KMS-11 (cell line): ENCODE measurements at regions not wholly inside any gene's neighbourhood (a gene's known extent, or its start where the extent isn't known, plus 50 kb on each side); places are given as distances from the start of the nearest gene placed in this dataset.

Source experiments
- H2AFZ ChIP-seq: fragments of 200-600 bp; sonication (generic); 2 replicates; pipeline ENCODE4 v1.6.1; 2016; ENCODE audit warnings: antibody characterized with exemption, mixed run types, low read depth
- H3K27ac ChIP-seq: fragments of 200-600 bp; sonication (generic); 2 replicates; pipeline ENCODE4 v1.6.1; 2016; ENCODE audit warnings: mild to moderate bottlenecking, mixed run types
- H3K27me3 ChIP-seq: fragments of 200-600 bp; sonication (generic); 2 replicates; pipeline ENCODE4 v1.6.1; 2017; ENCODE audit warnings: mild to moderate bottlenecking, low read depth, mixed run types, moderate library complexity; ENCODE audit not compliant: insufficient read depth
- H3K36me3 ChIP-seq: fragments of 200-600 bp; sonication (generic); 2 replicates; pipeline ENCODE4 v1.6.1; 2017; ENCODE audit warnings: mild to moderate bottlenecking, mixed run types; ENCODE audit not compliant: insufficient read depth
- H3K4me1 ChIP-seq: fragments of 200-600 bp; sonication (generic); 2 replicates; pipeline ENCODE4 v1.6.1; 2016; ENCODE audit warnings: mild to moderate bottlenecking, low read depth, mixed run types; ENCODE audit not compliant: poor library complexity, severe bottlenecking
- H3K4me2 ChIP-seq: fragments of 200-600 bp; sonication (generic); 2 replicates; pipeline ENCODE4 v1.7.0; 2016; ENCODE audit warnings: mild to moderate bottlenecking, mixed run types
- H3K4me3 ChIP-seq: fragments of 200-600 bp; sonication (generic); IDR thresholded peaks from 2 replicates; pipeline ENCODE4 v1.6.1; 2017; ENCODE audit warnings: low read depth, low read length, mixed read lengths; ENCODE audit not compliant: insufficient read depth
- H3K79me2 ChIP-seq: fragments of 200-600 bp; sonication (generic); 2 replicates; pipeline ENCODE4 v1.6.1; 2016; ENCODE audit warnings: low read depth, mixed run types; ENCODE audit not compliant: insufficient read depth
- H3K9ac ChIP-seq: fragments of 200-600 bp; sonication (generic); 2 replicates; pipeline ENCODE4 v1.6.1; 2016; ENCODE audit warnings: mild to moderate bottlenecking, mixed run types
- H4K20me1 ChIP-seq: fragments of 200-600 bp; sonication (generic); 2 replicates; pipeline ENCODE4 v1.6.1; 2016; ENCODE audit warnings: mild to moderate bottlenecking, mixed run types; ENCODE audit not compliant: insufficient read depth
- CTCF ChIP-seq: fragments of 200-600 bp; sonication (generic); conservative IDR thresholded peaks from 2 replicates; pipeline ENCODE4 v1.6.1; 2017; ENCODE audit warnings: low read depth, mild to moderate bottlenecking, antibody characterized with exemption, low read length, moderate library complexity, mixed read lengths

DNA sequence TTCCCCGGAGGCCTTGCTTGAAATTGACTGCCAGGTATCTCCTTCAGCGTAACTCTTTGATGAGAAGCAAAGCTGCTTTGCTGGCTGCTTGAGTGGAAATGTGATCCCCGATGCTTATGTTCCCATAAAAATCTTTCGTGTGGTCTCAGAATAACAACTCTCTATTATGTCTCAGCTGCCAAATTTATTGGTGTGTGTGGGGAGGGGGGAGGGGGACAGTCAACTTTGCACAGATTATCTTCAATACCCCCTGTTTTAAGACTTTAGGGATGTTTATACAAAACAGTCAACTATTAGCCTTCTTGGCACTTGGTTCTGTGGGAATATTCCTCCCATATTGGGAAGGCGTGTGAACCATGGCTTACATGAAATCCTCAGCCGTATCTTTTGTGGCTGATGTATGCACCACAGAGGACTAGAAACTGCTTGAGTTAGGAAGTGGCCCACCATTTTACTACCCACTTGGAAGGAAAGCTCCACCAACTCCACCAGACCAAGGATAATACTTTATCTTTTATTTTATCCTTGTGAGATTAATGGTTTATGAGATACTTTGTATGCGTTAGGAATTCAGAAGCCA is 101.5 kb upstream of the SLC24A3 start:
- no peaks in the 10 kb centered on the region for H4K20me1 ChIP-seq
- no peaks in the 10 kb centered on the region for H3K27me3 ChIP-seq
- TF ChIP-seq CTCF, result no peak
- H3K79me2 ChIP-seq, result no peaks in the 10 kb centered on the region
- H3K27ac ChIP-seq, result no peak overlapping the region
- H3K4me2 ChIP-seq, result no peak overlapping the region
- no peak overlapping the region for H3K4me3 ChIP-seq
- no peaks in the 10 kb centered on the region for H3K4me1 ChIP-seq
- no peak overlapping the region for H3K9ac ChIP-seq
- no peaks in the 10 kb centered on the region for H3K36me3 ChIP-seq
- H2AFZ ChIP-seq, result no peak overlapping the region

DNA sequence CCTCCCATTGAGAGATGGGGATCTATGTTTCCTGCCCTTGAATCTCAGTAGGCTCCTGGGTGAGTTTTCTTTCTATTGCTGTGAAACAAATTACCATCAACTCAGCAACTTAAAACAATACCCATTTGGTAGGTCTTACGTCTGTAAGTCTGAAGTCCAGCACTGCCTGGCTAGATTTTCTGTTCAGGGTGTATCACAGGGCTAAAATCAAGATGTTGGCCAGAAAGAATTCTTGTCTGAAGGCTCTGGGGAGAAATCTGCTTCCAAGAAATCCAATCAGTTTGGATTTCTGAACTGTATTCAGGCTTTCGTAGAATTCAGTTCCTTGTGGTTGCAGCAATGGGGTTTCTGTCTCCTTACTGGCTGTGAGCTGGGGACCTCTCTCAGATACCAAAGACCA is 99.6 kb upstream of the SLC24A3 start:
- no peaks in the 10 kb centered on the region for H4K20me1 ChIP-seq
- no peak overlapping the region for H3K9ac ChIP-seq
- no peak overlapping the region for H3K27ac ChIP-seq
- no peaks in the 10 kb centered on the region for H3K27me3 ChIP-seq
- TF ChIP-seq CTCF, result no peak
- H3K4me2 ChIP-seq, result no peak overlapping the region
- H3K4me3 ChIP-seq, result no peak overlapping the region
- H3K4me1 ChIP-seq, result no peaks in the 10 kb centered on the region
- no peaks in the 10 kb centered on the region for H3K79me2 ChIP-seq
- no peaks in the 10 kb centered on the region for H3K36me3 ChIP-seq
- H2AFZ ChIP-seq, result no peak overlapping the region

DNA sequence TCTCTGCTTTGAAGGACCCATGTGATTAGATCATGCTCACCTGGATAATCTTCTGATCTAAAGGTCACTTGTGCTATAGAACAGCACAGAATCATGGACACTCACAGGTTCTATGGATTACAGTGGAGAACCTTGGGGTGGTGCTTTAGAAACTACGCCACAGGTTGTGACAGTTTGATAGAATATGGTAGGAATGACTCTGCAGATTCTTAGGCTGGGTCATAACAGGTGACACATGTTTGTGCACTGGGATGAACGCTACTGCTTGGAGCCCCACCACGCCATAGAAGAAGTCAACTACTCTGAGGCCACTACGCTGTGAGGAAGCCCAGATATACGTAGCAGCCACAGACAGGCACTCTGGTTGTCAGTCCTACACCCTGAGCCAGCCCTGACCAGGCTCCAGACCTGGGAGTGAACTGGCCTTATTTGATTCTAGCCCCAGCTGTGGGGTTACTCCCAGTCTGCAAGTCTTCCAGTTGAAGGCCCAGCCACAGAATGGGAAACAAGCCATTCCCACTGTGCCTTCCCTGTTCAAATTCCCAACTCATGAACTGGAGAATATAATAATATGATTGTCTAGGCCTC is 99.0 kb upstream of the SLC24A3 start:
- no peak overlapping the region for H3K9ac ChIP-seq
- H3K4me3 ChIP-seq, result no peak overlapping the region
- H3K27me3 ChIP-seq, result no peaks in the 10 kb centered on the region
- no peaks in the 10 kb centered on the region for H4K20me1 ChIP-seq
- no peak for TF ChIP-seq CTCF
- H2AFZ ChIP-seq, result no peak overlapping the region
- H3K4me1 ChIP-seq, result no peaks in the 10 kb centered on the region
- no peak overlapping the region for H3K4me2 ChIP-seq
- no peaks in the 10 kb centered on the region for H3K36me3 ChIP-seq
- no peaks in the 10 kb centered on the region for H3K79me2 ChIP-seq
- H3K27ac ChIP-seq, result no peak overlapping the region

DNA sequence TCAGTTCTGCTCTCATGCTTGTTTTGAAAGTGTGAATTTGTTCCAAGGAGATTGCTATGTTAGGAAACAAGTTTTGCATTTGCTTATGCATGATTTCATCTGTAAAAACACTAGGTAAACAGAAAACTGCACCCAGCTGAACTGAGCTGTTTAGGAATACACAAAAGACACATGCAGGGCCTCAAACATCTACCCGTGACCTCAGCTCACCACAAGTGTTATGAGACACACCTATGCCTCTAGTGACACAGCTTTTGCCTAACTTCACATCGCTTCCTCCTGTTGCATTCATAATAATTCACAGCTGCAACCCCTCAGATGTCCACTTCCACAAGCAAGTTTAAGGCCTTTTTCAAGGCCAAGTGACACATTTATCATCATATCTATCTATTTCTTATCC is 98.0 kb upstream of the SLC24A3 start:
- Histone ChIP-seq H3K4me3 (no peak overlapping the region), H3K36me3 (no peaks in the 10 kb centered on the region), H3K79me2 (no peaks in the 10 kb centered on the region), H3K4me1 (no peaks in the 10 kb centered on the region), H3K27ac (no peak overlapping the region), H2AFZ (no peak overlapping the region), H4K20me1 (no peaks in the 10 kb centered on the region), H3K27me3 (no peaks in the 10 kb centered on the region), H3K9ac (no peak overlapping the region), H3K4me2 (no peak overlapping the region)
- TF ChIP-seq CTCF, result no peak
